Fibroblast of villous mesenchyme (primary cell): ENCODE measurements at regions not wholly inside any gene's neighbourhood (a gene's known extent, or its start where the extent isn't known, plus 50 kb on each side); places are given as distances from the start of the nearest gene placed in this dataset.

Experiments used
- DNase-seq: peaks from one replicate; pipeline ENCODE4 v3.0.0-alpha.2; 2010; ENCODE audit warnings: low read depth
- H3K4me3 ChIP-seq: 2 replicates; pipeline ENCODE4 v1.5.1; 2011; ENCODE audit warnings: low read depth, mild to moderate bottlenecking, low read length
- TF ChIP-seq, protein P1 (sequence below): IDR thresholded peaks from 2 replicates; pipeline ENCODE4 v1.5.1; 2012; ENCODE audit warnings: low read depth, mild to moderate bottlenecking, low read length; ENCODE audit not compliant: insufficient read depth

GRCh38 chr21:24025101-24025500 is 1582.2 kb downstream of the MRPL39 start:
- TF ChIP-seq, protein P1, sequence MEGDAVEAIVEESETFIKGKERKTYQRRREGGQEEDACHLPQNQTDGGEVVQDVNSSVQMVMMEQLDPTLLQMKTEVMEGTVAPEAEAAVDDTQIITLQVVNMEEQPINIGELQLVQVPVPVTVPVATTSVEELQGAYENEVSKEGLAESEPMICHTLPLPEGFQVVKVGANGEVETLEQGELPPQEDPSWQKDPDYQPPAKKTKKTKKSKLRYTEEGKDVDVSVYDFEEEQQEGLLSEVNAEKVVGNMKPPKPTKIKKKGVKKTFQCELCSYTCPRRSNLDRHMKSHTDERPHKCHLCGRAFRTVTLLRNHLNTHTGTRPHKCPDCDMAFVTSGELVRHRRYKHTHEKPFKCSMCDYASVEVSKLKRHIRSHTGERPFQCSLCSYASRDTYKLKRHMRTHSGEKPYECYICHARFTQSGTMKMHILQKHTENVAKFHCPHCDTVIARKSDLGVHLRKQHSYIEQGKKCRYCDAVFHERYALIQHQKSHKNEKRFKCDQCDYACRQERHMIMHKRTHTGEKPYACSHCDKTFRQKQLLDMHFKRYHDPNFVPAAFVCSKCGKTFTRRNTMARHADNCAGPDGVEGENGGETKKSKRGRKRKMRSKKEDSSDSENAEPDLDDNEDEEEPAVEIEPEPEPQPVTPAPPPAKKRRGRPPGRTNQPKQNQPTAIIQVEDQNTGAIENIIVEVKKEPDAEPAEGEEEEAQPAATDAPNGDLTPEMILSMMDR = no peak
- DNase-seq = no peak

DNA sequence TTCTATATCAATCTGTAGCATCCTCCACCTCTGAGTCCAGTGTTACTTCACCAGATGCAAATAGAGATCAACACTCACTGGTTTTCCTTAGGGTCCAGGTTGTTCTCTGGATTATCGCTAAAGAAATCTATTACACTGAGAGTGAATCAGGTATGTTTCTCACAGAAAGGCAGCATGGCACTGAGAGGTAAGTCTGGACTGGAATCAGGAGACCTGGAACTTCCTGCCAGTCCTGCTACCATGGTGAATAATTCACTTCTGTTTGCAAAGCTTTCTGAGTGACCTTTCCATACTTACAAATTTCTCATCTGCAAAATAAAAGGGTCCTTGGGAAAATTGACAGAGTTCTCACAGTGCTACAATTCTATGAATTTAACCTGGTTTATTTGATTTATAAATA is 1583.3 kb downstream of the MRPL39 start:
- H3K4me3 ChIP-seq = no peak overlapping the region
- TF ChIP-seq, protein P1 = no peak
- DNase-seq = no peak

More at GRCh38 chr21:24025101-24025500, 1582.2 kb downstream of the MRPL39 start:
- no peak overlapping the region for H3K4me3 ChIP-seq

DNA sequence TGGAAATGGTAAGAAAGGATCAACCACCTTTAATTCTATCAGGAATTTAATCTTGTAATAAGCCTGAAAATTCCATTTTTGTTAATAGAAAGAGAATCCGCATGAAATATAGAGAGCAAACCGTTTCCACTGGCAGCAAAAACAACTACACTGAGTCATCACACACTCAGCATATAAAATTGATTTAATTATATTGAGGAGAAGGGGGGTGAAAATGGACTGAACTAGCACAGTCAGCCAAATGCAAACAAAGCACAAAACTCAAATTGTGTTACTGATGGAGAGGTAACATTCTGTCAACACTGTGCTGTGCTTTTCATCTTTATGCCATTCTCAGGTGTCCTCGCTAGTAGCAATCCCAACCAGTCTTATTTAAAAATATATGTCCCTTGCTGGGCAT is 1583.9 kb downstream of the MRPL39 start:
- TF ChIP-seq, protein P1 = no peak
- H3K4me3 ChIP-seq = no peak overlapping the region
- no peak for DNase-seq

DNA sequence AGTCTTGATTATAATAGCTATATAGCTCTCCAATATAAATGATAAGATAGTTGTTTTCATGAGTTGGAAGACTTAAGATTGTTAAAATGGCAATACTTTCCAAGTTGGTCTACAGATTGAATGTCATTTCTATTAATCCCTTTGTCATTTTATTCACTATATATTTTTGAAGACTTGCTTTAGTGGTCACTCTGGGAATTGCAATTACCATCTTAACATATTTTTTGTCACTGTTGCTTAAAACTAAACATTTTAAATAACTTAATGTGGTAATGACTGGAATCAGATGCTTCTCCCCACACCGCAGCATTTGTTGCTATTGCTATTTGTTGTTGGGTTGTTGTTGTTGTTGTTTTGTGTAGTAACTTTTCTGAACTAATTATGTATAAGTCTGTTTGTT is 1592.9 kb downstream of the MRPL39 start:
- DNase-seq = no peak
- TF ChIP-seq, protein P1 = peak; percentile 2
- no peak overlapping the region for H3K4me3 ChIP-seq

- no peak for DNase-seq
- TF ChIP-seq, protein P1 = no peak
- no peak overlapping the region for H3K4me3 ChIP-seq
Observed at GRCh38 chr21:24011087-24011486, 1596.2 kb downstream of the MRPL39 start.

DNA sequence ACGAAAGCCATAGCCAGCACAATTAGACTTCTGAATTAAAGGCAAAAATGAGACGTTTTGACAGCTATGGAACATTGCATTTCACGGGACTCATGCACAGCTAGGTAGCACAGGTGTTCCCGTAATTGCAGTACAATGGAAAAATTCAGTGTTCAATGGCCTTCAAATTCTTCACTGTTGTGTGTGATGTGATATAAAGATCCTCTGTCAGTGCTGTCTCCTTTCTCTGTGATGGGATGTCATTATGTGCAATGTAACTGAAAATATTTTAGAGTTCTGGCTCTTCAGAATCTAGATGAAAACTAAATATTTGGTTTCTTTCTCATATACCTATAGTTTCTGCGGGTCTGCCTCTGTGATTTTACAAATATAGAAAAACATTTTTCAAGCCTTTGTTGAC is 1599.7 kb downstream of the MRPL39 start:
- DNase-seq = no peak
- TF ChIP-seq, protein P1 = no peak
- no peak overlapping the region for H3K4me3 ChIP-seq

GRCh38 chr21:23986987-23987386 is 1620.3 kb downstream of the MRPL39 start:
- TF ChIP-seq, protein P1 = no peak
- no peak overlapping the region for H3K4me3 ChIP-seq
- DNase-seq = no peak
